ENCODE measurements at regions not wholly inside any gene's neighbourhood (a gene's known extent, or its start where the extent isn't known, plus 50 kb on each side); places are given as distances from the start of the nearest gene placed in this dataset.

DNA sequence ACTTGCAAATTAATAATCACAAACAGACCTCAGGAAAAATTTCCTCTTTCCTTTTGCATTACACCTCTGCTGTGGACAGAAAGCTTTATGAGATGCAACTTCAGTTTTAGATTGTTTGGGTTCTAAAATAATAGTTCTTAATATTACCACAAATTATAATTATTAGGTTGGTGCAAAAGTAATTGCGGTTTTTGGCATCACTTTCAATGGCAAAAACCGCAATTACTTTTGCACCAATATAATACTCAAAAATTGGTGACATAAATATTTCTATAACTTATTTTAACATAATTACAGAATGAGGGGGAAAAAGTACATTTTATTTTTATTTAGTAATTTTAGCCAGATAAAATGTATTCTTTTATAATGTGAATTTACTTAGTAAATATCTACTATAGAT is 804.4 kb upstream of the FAM98A start:
- DNase-seq (ENCODE audit: low spot score): no peak

DNA sequence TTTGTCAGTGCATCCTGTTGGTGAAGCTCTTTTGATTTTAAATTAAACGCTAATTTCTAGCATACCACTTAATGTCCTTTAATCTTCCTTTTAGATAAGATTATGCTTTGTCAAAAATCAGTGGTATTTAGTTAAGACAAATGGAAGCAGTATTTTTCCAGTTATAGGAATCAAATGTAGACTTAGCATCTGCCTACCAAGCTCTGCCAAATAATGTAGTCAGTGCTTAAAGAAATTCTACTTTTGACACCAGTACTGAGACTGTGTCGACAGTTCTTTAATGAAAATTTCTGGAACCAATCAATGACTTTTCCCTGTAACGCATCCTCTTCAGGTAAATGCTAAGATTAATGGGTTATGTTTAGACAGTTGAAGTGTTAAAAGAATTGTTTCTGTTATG is 803.3 kb upstream of the FAM98A start:
- no peak for DNase-seq (ENCODE audit: low spot score)

- no peak for DNase-seq (ENCODE audit: low spot score)
Measured at GRCh38 chr2:34401186-34401585, 802.1 kb upstream of the FAM98A start.

DNA sequence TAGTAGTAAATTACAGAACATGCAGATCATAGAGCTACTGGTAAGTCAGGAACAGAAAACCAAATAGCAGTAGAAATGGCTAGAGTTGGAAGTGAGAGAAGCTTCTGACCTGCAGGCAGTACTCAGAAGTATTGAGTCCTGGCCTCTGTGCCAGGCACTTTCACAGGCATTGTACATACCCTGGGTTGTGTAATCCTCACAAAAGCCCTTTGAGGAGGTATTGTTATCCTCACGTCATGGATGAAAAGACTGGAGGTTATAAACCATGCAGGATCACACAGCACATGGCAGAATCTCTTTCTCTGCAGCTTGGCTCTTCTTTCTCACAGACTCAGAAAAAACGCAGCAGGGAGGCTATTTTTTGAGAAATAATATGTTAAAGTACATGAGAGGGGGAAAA is 789.3 kb upstream of the FAM98A start:
- no peak for DNase-seq (ENCODE audit: low spot score)

DNA sequence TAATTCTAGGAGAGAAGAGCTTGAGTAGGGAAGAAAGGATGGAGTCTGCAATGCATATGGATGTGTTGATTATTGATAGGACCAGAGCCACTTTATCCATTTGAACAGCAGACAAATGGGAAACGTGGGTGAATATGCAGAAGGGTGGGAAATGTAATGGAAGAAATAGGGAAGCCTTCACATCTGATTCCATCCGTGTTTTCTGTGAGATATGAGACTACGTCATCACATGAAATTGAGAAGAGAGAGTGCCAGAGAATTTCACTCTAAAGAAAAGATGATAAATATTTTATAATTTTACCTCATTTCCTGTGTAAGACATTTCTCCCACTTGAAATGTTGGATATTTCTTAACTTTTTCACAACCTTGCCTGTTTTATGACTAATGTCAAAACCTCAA is 788.4 kb upstream of the FAM98A start:
- no peak for DNase-seq (ENCODE audit: low spot score)

- DNase-seq (ENCODE audit: low spot score): no peak
Measured at GRCh38 chr2:34379586-34379985, 780.5 kb upstream of the FAM98A start.

DNA sequence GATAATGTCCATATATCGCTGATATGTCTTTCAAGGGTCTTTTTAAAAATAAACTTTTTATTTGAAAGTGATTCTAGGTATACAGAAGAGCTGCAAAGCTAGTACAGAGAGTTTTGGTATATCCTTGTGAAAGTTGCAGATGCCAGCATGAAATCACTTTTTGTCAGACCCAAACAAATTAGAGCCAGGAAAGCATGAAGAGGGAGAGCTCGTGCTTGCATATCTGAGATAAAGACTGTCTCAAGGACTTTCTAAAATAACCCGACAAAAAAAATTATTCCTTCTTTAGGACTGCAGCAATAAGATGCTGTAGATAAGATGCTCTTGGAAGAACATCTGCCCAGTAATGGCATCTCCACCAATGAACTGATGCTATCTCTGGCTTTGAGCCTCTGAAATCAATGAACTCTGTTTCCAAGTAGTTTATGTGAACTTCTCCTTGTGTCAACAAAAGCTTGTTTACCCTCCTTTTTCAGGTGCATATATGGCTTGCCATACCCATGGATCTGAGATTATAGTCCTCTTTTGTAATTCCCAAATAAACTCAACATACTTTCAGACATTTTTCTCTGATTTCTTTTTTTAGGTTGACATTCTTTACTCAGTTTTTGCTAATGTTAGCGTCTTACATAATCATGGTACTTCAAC is 774.6 kb upstream of the FAM98A start:
- no peak for DNase-seq (ENCODE audit: low spot score)

DNA sequence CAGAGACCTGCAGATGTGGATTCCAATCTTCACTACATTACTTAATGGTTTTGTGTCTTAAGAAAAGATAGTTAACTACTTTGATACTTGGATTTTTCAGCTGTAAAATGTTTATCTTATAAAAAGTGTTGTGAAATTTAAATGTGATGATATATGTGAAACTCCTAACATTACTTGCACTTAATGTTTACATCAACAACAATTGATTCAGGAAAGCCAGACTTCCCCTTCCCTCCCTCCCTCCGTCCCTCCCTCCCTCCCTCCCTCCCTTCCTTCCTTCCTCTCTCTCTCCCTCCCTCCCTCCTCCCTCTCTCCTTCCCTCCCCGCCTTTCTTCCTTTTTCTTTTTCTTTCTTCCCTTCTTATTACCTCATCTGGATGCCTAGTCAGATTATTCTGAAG is 773.9 kb upstream of the FAM98A start:
- DNase-seq (ENCODE audit: low spot score): no peak

GRCh38 chr2:34371711-34372110 is 772.6 kb upstream of the FAM98A start:
- DNase-seq (ENCODE audit: low spot score): no peak

GRCh38 chr2:34368304-34368703 is 769.2 kb upstream of the FAM98A start:
- DNase-seq (ENCODE audit: low spot score): no peak

DNA sequence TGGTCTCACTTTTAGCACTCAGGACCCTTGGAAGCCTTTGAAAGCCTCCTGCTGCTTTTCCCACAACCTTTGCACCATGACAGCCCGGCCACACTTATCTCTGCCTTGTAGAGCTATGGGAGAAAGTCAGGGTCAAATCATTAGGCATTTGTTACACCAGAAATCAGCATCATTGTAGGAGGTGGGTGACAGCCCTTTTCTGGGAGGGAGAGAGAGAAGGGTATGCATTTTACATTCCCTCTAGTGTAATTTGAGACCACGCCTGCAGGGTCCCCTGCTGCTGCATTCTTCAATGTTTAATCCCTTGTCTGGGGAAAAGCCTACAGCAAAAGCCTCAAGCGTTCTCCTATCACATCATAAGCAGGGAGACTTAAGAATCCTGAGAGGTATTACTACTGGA is 766.8 kb upstream of the FAM98A start:
- DNase-seq (ENCODE audit: low spot score): peak; percentile 75

- DNase-seq (ENCODE audit: low spot score): no peak
Measured at GRCh38 chr2:34365512-34365911, 766.4 kb upstream of the FAM98A start.

DNA sequence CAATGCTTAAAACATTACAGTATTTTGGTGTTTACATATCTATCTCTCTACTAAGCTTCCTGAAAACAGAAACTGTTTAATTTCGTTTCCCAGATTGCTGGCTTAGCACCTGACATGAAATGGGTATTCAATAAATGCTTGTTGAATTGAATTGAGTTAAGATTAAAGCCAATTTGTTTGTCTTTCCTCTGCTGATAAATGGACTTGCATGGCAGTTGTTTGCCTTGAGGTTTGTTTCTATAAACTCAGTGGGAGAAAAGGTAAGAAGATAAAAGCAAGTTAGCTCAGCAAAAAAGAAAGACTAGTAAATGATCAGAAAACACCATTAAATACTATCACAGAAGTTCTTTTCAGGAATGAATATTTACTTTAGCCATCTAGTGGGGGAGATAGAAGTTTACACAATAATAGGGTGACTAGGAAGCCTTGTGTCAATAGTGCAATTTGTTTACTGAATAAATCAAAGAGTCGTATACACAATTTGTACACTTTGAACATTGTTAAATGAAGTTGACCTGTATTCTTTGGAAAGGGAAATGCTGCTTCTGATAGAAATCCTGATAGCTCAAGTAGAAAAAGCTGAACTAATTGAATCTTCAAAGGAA is 754.5 kb upstream of the FAM98A start:
- no peak for DNase-seq (ENCODE audit: low spot score)

GRCh38 chr2:34349527-34349926 is 750.4 kb upstream of the FAM98A start:
- DNase-seq (ENCODE audit: low spot score): no peak

DNA sequence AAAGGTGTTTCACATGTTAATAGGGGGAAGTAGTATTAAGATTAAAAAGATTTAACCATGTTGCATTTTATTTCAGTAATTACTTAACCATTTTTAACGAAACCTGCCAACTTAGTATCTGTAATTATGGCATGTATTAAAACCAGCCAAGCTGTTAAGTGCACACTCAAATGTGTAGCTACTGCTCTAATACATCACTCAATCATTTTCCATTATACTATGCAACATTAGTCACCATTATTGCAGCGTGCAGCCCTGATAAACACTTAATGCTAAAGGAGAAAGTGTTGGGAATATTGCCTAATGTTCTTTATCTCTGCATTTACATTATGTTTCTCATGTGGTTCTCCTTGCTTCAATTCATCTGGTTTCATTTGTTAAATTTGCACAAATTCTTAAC is 745.9 kb upstream of the FAM98A start:
- no peak for DNase-seq (ENCODE audit: low spot score)

DNA sequence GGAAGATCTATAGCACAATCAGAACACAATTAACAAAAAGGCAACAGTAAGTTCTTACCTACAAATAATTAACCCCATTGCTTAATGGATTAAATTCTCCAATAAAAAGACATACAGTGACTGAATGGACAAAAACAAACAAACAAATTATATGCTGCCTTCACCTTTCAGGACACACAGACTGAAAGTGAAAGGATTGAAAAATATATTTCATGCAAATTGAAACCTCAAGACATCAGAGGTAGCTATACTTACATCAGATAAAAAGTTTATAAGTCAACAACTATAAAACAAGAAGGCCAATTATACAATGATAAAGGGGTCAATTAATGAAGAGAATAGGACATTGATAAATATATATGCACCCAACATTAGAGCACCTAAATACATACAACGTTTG is 741.2 kb upstream of the FAM98A start:
- DNase-seq (ENCODE audit: low spot score): no peak

DNA sequence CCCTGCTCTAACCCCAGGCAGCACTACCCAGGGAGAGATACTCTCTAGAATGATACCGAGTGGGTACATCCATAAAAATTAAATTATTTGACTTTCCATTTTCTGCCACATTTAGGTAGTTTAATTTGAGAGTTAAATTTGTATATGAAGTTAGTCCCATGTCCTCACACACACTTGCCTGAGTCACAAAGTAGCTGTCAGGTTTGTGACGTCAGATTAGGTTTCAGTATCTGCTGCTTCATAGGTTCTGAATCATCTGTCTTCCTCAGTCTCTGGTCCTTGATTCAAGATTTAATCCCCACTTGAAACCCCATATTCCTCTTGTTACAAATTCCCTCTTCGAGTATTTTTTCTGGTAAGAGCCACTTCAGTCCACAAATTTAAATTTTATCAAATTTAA is 738.6 kb upstream of the FAM98A start:
- DNase-seq (ENCODE audit: low spot score): no peak

DNA sequence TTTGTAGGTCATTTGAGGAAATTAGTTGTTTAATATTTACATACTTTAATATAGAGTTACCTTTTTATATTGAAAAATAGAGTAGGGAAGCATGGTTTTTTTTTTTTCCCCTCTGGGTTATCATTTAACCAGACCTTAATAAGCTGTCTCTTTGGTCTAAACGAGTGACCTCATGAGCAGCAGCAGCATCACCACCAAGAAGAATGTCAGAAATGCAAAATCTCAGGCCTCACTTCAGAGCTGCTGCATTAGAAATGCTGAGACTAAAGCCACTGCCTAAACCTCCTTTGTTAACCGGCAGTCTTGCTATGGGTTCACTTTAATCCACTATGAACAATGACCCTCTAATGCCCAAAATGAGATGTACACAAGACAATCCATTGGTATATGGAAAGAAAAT is 733.7 kb upstream of the FAM98A start:
- no peak for DNase-seq (ENCODE audit: low spot score)

- no peak for DNase-seq (ENCODE audit: low spot score)
Measured at GRCh38 chr2:34320056-34320455, 721.0 kb upstream of the FAM98A start.

GRCh38 chr2:34317797-34318196 is 718.7 kb upstream of the FAM98A start:
- DNase-seq (ENCODE audit: low spot score): no peak

DNA sequence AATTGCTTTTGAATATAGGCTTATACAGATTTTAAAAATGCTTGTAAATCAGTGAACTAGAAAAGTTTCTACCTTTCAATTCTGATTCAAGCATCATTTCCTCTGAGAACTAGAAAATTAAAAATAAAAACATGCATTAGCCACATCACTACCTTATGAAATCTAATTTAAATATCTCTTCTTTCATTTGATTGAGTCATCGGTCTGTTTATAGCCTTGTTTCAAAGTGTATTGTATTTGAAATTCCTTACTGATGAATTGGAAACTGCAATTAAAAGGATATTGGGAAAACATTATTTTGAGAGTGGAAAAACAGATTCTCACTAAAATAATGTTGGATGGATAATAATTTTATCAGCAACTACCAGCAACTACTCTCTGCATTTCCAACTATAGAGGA is 717.7 kb upstream of the FAM98A start:
- DNase-seq (ENCODE audit: low spot score): no peak

- DNase-seq (ENCODE audit: low spot score): no peak
Measured at GRCh38 chr2:34311816-34312215, 712.7 kb upstream of the FAM98A start.

- no peak for DNase-seq (ENCODE audit: low spot score)
Measured at GRCh38 chr2:34308140-34308539, 709.0 kb upstream of the FAM98A start.

DNA sequence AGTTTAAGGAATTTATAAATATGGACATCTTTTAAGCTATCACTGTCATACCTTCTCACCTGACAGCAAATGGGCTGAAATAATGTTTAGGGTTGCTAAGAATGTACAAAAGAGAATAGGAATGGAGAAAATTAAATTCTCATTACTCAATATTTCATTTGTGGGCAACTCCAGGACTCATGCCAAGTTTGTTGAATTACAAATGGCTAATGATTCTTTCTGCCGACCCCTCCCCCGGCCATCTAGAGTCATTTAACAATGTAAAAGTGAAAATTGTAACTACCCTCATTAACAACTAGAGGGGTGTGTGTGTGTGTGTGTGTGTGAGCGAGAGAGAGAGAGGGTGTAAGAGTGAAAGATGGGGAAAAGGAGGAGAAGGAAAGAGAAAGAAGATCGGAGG is 708.5 kb upstream of the FAM98A start:
- DNase-seq (ENCODE audit: low spot score): no peak

Measured in ecto neural progenitor cell (in vitro differentiated cells).